Stimulated activated CD8-positive, alpha-beta memory T cell treated with anti-CD3 and anti-CD28 coated beads, Interleukin-2, amount 100 ng/mL, for 1 hour (primary cell): ENCODE measurements at regions not wholly inside any gene's neighbourhood (a gene's known extent, or its start where the extent isn't known, plus 50 kb on each side); places are given as distances from the start of the nearest gene placed in this dataset.

Source experiments
- DNase-seq, 2 donors: peaks; one replicate each; pipeline ENCODE4 v3.0.0-alpha.2; 2020; ENCODE audit warnings: low read depth in 2 of 2

DNA sequence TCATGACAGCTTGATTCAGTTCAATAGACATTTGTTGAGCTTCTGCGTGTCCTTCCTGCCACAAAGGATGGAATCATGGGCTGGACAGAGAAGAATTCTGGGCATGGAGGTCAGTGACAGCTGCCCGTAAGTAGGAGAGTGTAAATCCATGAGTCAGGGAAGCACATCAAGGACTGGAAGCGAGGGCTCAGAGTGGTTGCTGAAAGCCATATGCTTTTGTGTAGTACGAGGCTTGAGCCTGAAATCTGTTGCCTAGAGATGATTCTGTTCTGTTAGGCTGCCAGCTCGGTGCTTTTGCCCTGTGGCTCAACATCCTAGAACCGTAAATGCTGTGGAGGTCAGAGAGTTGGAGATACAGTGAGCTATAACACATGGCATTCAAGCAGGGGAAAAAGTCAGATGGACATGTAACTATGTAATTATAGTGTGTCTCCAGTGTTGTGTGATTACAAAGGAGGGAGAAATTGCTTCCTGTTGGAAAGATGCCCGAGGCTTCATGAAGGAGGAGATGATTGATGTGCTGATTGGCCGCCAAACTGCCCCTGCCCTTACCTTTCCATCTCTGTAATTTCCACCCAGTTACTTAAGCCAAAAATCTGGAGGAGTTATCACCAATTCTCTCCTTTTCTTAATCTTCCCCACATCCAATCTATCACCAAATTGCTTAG lies 92.8 kb upstream of the CACNA1E start:
- DNase-seq: no peak

GRCh38 chr1:181391301-181391900 lies 91.9 kb upstream of the CACNA1E start:
- no peak for DNase-seq

- DNase-seq: no peak
These were observed 91.2 kb upstream of the CACNA1E start for GRCh38 chr1:181392133-181392532.

DNA sequence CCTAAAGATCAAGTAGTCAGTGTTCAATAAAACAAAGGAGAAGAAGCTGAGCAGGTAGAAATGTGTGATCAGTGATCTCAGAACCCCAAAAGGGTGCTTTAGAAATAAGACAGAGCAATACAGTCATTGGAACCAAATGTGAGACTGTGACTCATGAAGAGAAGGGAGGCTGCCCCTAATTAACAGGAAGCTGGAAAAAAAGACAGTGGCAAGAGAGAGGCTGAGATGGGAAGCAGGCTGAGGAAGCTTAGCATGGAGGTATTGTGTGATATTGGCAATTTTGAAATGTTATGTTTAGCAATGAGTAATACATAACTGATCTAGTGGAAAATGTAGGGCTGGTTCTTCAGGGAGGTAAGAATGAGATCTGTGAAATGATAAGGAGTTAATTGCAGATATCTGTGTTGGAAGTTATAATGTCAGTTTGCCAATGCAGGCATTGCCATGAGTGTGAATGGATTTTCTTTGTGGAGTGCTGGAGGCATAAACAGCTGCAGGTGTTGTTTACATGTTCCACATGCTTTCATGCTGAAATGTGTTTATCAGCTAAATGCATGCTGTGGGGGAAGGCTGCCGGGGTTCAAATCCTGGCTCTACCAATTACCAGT lies 90.6 kb upstream of the CACNA1E start:
- DNase-seq: no peak

DNA sequence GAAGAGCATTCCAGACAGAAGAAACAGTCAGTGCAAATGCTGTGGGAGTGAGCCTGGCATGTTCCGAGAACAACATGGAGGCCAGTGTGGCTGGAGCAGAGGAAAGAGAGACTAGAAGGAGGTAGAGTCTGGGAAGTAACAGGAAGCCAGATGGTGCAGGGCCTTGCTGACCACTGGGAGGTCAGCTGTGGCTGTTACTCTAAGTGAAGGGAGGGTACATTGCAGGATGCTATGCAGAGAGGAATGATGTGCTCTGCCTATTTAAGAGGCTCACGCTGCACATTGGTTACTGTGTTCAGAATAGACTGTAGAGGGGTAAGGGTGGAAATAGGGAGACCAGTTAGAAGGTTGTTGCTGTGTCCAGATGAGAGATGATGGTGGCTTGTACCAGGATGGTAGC lies 88.6 kb upstream of the CACNA1E start:
- DNase-seq: no peak

GRCh38 chr1:181396171-181396670 lies 87.1 kb upstream of the CACNA1E start:
- DNase-seq: peak; percentile 7 to 9

GRCh38 chr1:181396811-181397210 lies 86.5 kb upstream of the CACNA1E start:
- DNase-seq: no peak

DNA sequence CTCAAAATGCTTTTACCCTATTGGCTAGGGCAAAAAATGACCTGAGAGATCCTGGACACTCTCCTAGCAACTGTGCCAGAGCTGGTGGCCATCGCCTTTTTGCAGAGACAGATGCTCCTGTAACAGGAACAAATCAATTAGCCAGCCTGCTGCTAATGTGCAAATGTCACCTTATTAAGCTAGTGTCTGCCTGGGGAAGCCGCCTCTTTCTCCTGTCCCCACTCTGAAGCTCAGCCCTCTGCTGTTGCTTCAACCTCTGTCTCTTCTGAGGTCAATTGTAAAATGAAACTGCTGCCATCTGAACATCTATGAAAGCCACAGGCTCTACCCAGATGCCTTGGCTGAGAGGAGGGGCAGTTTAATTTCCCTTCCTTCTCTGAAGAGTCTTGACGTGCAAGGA lies 85.5 kb upstream of the CACNA1E start:
- DNase-seq: no peak

DNA sequence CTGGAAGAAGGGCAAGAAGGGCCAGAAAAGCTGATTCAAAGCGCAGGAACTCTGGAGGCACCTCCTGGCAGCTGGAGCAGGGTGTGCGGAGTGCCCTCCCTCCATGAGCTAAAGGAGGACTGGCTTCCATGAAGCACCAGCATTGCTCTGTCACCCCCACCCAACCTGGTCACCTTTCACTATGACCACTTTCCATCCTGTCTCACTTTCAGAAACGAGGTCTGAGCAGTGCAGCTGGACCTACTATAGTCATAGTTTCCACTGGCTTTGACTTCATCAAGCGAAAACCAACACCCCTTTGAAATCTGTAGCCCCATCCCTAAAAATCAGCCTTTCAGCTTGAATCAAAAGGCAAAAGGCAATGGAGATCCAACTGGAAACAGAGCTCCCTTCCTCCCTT lies 84.8 kb upstream of the CACNA1E start:
- no peak for DNase-seq

GRCh38 chr1:181405584-181405983 lies 77.7 kb upstream of the CACNA1E start:
- DNase-seq: no peak

DNA sequence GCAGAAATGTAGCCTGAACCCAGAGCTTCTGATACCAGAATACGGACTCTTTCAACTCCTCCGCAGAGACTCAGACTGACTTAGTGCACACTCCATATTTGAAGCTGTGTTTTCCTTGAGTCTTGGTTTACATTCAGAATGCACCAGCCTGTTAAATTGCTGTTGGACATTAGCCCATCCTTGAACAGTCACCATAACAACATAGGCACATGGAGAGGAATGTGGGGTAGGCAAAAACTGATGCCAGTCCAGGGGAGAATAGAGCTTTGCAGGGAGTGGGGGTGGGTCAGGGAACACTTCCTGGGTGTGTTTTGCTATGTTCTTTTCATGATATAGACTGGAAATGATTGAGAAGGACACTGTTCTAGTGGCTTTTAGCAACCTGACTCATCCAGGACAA lies 76.3 kb upstream of the CACNA1E start:
- no peak for DNase-seq

GRCh38 chr1:181409981-181410380 lies 73.3 kb upstream of the CACNA1E start:
- DNase-seq: no peak

DNA sequence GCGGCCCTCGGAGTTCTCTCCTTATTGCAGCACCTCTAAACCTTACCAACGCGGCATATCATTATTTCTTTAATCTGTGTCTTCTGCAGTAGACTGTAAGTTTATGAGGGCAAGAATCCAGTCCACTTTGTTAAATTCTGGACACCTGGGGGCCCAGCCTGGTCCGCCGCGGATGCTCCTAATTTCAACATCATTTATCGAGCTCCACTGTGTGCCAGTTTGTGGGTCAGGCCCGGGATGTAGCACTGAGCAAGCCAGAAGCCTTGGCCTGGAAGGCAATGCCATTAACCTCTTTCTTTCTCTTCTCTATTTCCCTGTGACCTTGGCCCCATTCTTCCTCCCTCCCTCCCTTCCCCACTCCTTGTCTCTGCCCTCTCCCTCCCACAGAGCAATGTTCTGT lies 70.6 kb upstream of the CACNA1E start:
- DNase-seq: no peak

DNA sequence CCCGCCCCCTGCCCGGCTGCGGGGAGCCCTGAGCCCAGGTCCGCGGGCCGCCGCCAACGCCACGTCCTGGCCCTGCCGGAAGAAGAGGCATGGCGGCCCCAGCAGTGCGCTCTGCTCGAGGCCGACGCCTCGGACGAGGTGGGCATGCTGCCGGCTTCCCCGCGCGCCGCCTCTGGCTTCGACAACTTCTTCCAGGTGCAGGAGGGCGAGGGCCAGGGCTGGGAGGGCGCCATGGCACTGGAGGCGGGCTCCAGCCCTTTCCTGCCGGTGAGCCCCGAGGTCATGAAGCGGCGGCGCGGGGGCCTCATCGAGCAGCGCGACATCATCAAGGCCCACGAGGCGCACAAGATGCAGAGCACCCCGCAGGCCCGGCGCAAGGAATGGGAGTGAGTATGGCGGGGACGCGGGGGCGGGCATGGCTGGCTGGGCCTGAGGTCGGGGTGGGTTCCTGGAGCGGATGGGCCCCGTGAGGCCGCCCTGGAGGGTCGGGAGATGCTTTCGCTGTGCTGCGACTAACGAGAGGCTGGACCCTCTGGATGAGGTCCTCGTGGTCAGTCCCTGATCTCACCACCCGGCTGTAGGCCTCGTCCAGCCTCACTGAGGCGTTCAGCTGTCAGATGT lies 70.0 kb upstream of the CACNA1E start:
- DNase-seq: no peak

GRCh38 chr1:181413836-181414235 lies 69.5 kb upstream of the CACNA1E start:
- DNase-seq: no peak

DNA sequence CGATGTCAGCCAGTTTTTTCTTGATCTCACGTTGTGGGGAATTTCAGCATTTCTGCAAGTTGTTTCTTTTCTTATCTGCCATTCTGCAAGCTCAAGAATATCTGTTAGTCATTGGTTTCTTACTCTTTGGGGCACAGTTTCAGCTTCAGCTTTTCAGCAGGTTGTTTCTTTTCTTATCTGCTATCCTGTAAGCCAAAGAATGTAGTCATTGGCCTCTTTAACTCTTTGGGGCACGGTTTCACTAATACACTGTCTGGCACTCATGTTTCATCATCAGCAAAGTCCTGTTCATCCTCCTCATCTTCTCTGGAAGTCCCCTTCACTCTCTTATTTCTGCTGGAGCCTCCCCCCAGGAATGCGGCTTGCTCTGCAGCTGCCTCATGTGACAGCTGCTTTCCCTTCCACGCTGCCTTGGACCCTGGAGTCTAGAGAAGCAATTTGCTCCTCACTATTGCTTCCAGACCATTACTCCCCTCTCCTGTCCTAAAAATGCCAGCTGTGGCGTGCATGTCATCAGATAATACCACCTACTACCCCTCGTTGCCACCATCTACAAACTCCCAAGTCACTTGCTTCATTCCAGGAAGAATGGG lies 67.0 kb upstream of the CACNA1E start:
- no peak for DNase-seq

- no peak for DNase-seq
These were observed 65.4 kb upstream of the CACNA1E start for GRCh38 chr1:181417915-181418314.

DNA sequence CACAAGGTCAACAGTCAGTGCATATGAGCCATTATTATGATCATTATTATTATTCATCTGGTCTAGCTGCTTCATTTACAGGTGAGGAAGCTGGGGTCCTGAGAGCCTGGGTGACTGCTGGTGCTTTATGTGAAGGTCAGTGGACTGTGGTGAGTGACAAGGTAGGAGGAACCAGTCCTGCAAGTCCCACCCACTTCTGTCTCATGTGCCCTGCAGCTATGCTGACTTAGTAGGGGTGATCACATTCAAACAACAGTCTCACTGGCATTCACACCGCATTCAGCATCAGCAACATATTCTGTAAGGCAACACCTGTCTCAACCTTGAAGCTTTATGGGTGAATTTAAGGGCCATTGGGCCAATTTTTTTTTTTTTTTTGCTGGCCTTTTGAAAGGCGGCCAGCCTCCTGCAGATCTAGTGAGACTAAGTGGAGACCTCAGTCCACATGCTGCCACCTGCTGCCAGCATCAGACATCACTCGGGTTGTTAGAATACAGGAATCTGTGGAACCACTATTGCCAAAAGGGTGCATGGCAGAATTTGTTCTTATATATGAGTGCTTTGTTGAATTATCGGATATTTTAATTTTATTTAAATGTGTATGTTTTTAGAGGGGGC lies 59.9 kb upstream of the CACNA1E start:
- DNase-seq: peak in 1 of 2 donors; percentile 12

- DNase-seq: peak; percentile 52 to 58
These were observed 58.4 kb upstream of the CACNA1E start for GRCh38 chr1:181424786-181425403.

GRCh38 chr1:181425566-181425965 lies 57.8 kb upstream of the CACNA1E start:
- no peak for DNase-seq

DNA sequence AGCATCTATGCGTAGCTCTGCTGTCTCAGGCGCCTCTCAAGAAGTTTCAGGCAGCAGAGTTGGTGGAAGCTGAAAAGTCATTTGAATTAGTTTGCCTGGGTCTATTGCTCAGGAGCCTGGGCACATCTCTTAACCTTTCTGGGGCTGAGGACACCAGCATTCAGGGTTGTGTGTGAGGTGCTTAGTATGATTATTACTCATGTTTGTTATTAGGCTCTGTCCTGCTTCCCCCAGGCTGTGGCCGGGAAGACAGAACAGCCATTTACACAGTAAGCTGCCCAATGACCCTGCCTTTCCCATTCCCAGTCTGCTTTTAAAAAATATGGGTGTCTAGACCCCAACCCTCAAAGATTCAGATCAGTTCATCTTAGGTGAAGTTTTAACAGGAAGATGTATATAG lies 53.9 kb upstream of the CACNA1E start:
- DNase-seq: no peak
